HepG2 (cell line): ENCODE measurements at regions not wholly inside any gene's neighbourhood (a gene's known extent, or its start where the extent isn't known, plus 50 kb on each side); places are given as distances from the start of the nearest gene placed in this dataset.

ENCODE experiments used
- ATAC-seq: fragments of 200-7000 bp; cut with Tn5 transposase; 3 replicates; pipeline ENCODE4 v1.9.1; 2020; ENCODE audit warnings: mild to moderate bottlenecking, moderate library complexity
- BruUV-seq: library from RNA; stranded (reverse); fragments of 400-500 nt; replicated peaks from 2 replicates; lab custom pipeline; 2021; lab: Mats Ljungman, UMichigan
- CTCF ChIA-PET: fragments of 300-600 bp; formaldehyde crosslinking; extraction: SDS; loops from one replicate; lab custom pipeline; 2021; ENCODE audit warnings: low total read pairs, inconsistent platforms, low intra/inter-chr PET ratio; lab: Yijun Ruan, JAX
- POLR2A ChIA-PET: fragments of 350-600 bp; sonication (Branson Sonifier 250); formaldehyde crosslinking; loops from one replicate; lab custom pipeline; 2020; ENCODE audit warnings: antibody characterized with exemption, inconsistent platforms; lab: Yijun Ruan, JAX
- DNase-seq: peaks from one replicate; pipeline ENCODE4 v3.0.0-alpha.2; 2015; ENCODE audit warnings: low spot score
- FAIRE-seq: peaks from 3 replicates; lab custom pipeline; 2011; peaks lifted over from hg19 to GRCh38; lab: Jason Lieb, UNC
- H2AFZ ChIP-seq: one replicate; pipeline ENCODE4 v1.6.1; 2011; ENCODE audit warnings: low read length, inconsistent platforms
- H3K27ac ChIP-seq: fragments of 300-600 bp; 3 replicates; pipeline ENCODE4 v1.8.0; 2011; ENCODE audit warnings: mixed run types, mild to moderate bottlenecking, mixed read lengths, low read length, inconsistent platforms; ENCODE audit not compliant: insufficient read depth; ENCODE audit errors: extremely low read length
- H3K27me3 ChIP-seq, 2 experiments: fragments of 200-600 bp in 1 of 2; 2 replicates in 1 of 2; 3 replicates in 1 of 2; pipeline versions ENCODE4 v1.6.0 to v1.8.0; 2011; ENCODE audit warnings: low read length in 2 of 2, mild to moderate bottlenecking in 2 of 2, moderate library complexity in 2 of 2, inconsistent platforms in 1 of 2; ENCODE audit not compliant: insufficient read depth in 2 of 2, control insufficient read depth in 1 of 2
- H3K36me3 ChIP-seq, 2 experiments: fragments of 200-600 bp in 1 of 2; replicated peaks in 1 of 2; 2 replicates in 1 of 2; 3 replicates in 1 of 2; pipeline versions ENCODE4 v1.5.1 to v1.8.0; 2011; ENCODE audit warnings: low read length in 2 of 2, inconsistent platforms in 1 of 2; ENCODE audit not compliant: insufficient read depth in 2 of 2, control insufficient read depth in 1 of 2
- H3K4me1 ChIP-seq: 2 replicates; pipeline ENCODE4 v1.5.1; 2012; ENCODE audit warnings: low read length, inconsistent platforms; ENCODE audit not compliant: insufficient read depth
- H3K4me2 ChIP-seq: 2 replicates; pipeline ENCODE4 v1.6.0; 2011; ENCODE audit warnings: low read depth, low read length, inconsistent platforms
- H3K4me3 ChIP-seq, 3 experiments: fragments of 200-600 bp in 1 of 3; sonication (generic), shearing (Covaris generic) in 1 of 3; replicated peaks in 1 of 3; 2 replicates each; pipeline ENCODE4 v1.5.1; 2011 to 2016; ENCODE audit warnings: low read length in 3 of 3, inconsistent platforms in 2 of 3, low read depth in 2 of 3, mild to moderate bottlenecking in 2 of 3, control low read depth in 1 of 3, mixed read lengths in 1 of 3; ENCODE audit not compliant: insufficient read depth in 1 of 3
- H3K79me2 ChIP-seq: one replicate; pipeline ENCODE4 v1.6.1; 2011; ENCODE audit warnings: low read length, inconsistent platforms; ENCODE audit not compliant: insufficient read depth
- H3K9ac ChIP-seq: 2 replicates; pipeline ENCODE4 v1.6.0; 2011; ENCODE audit warnings: mild to moderate bottlenecking, low read depth, low read length, inconsistent platforms; ENCODE audit not compliant: insufficient read depth
- H3K9me3 ChIP-seq: 2 replicates; pipeline ENCODE4 v1.5.1; 2012; ENCODE audit warnings: mild to moderate bottlenecking, low read length
- H4K20me1 ChIP-seq: 2 replicates; pipeline ENCODE4 v1.6.0; 2011; ENCODE audit warnings: inconsistent platforms, mild to moderate bottlenecking, low read length, moderate library complexity; ENCODE audit not compliant: insufficient read depth
- CENPBD1 ChIP-seq: sonication (generic); formaldehyde crosslinking; IDR thresholded peaks from 2 replicates; pipeline ENCODE4 v1.8.0; 2022; ENCODE audit warnings: missing genetic modification reagents, low read depth, mild to moderate bottlenecking, borderline replicate concordance
- FOXJ3 ChIP-seq: sonication (generic); formaldehyde crosslinking; IDR thresholded peaks from 2 replicates; pipeline ENCODE4 v1.4.0; 2020; ENCODE audit warnings: missing genetic modification reagents, mild to moderate bottlenecking, borderline replicate concordance
- HOMEZ ChIP-seq: IDR thresholded peaks from 2 replicates; pipeline ENCODE4 v1.6.1; 2016; ENCODE audit warnings: low read depth
- NFAT5 ChIP-seq: sonication (generic); formaldehyde crosslinking; IDR thresholded peaks from 2 replicates; pipeline ENCODE4 v1.4.0; 2020; ENCODE audit warnings: missing genetic modification reagents
- NFYB ChIP-seq: sonication (generic); formaldehyde crosslinking; IDR thresholded peaks from 2 replicates; pipeline ENCODE4 v1.4.0; 2020; ENCODE audit warnings: missing genetic modification reagents
- ONECUT2 ChIP-seq: sonication (generic); formaldehyde crosslinking; IDR thresholded peaks from 2 replicates; pipeline ENCODE4 v1.4.0; 2020; ENCODE audit warnings: missing genetic modification reagents
- PAF1 ChIP-seq: IDR thresholded peaks from 2 replicates; pipeline ENCODE4 v1.6.1; 2016; ENCODE audit warnings: missing genetic modification reagents, missing compliant biosample characterization
- RBM22 ChIP-seq: fragments of 200-400 bp; formaldehyde crosslinking; optimal IDR thresholded peaks from 2 replicates; pipeline ENCODE3; 2017; ENCODE audit warnings: mild to moderate bottlenecking, low read length, moderate library complexity
- TAF15 ChIP-seq: fragments of 200-400 bp; formaldehyde crosslinking; IDR thresholded peaks from one replicate; pipeline ENCODE4 v1.6.1; 2018; ENCODE audit warnings: mild to moderate bottlenecking, low read depth, low read length; ENCODE audit not compliant: poor library complexity, severe bottlenecking
- YEATS2 ChIP-seq: sonication (generic); formaldehyde crosslinking; IDR thresholded peaks from 2 replicates; pipeline ENCODE4 v1.4.0; 2020; ENCODE audit warnings: missing genetic modification reagents, borderline replicate concordance
- ZHX1 ChIP-seq: sonication (generic); formaldehyde crosslinking; IDR thresholded peaks from 2 replicates; pipeline ENCODE4 v1.8.1; 2022; ENCODE audit warnings: low read depth, mild to moderate bottlenecking, missing genetic modification reagents
- ZNF24 ChIP-seq: fragments of 450-650 bp; IDR thresholded peaks from 2 replicates; pipeline ENCODE4 v1.6.1; 2017; ENCODE audit warnings: antibody characterized with exemption, mild to moderate bottlenecking
- WGBS: methylation state at CpG from one replicate; pipeline ENCODE4 v1.1.6; 2017; ENCODE audit warnings: low lambda C conversion rate; 5-methylcytosine and 5-hydroxymethylcytosine counted together
- in situ Hi-C: cut with HindIII; loops from 2 replicates; pipeline ENCODE4 v1.10.0; 2017; ENCODE audit warnings: low pct_unique_long_range_greater_than_20kb; ENCODE audit not compliant: extremely low pct_ligation_motif_present
- intact Hi-C: fragments of 100-400 bp; cut with micrococcal nuclease; formaldehyde crosslinking; loops from one replicate; pipeline ENCODE4 v1.10.0; 2022; ENCODE audit not compliant: unreplicated experiment

GRCh38 chr19:29292153-29292552, 79.2 kb upstream of the UQCRFS1 start:
- ChIA-PET POLR2A (no interaction called here), CTCF (no interaction called here)
- DNase-seq: no peak
- Histone ChIP-seq H3K79me2 (no peaks in the 10 kb centered on the region), H4K20me1 (no peaks in the 10 kb centered on the region), H3K4me2 (no peak overlapping the region), H3K36me3 (no peaks in the 10 kb centered on the region), H3K27me3 (no peaks in the 10 kb centered on the region; a peak in 2 of 5 replicates), H3K9me3 (no peaks in the 10 kb centered on the region), H2AFZ (no peak overlapping the region), H3K9ac (no peak overlapping the region), H3K4me3 (no peak overlapping the region), H3K27ac (no peak overlapping the region), H3K4me1 (no peaks in the 10 kb centered on the region)
- BruUV-seq: no TSS peak
- ATAC-seq: no peak
- in situ Hi-C loops (no loop called here), intact Hi-C loops (no loop called here)
- 33% methylated on average over 5 of the region's 5 CpGs for WGBS
- no peak for FAIRE-seq
- TF ChIP-seq ZNF24 (no peak), ONECUT2 (no peak), CENPBD1 (CRISPR knock-in tag) (no peak), ZHX1 (CRISPR knock-in tag) (no peak), RBM22 (no peak), NFAT5 (CRISPR knock-in tag) (no peak), TAF15 (no peak), NFYB (CRISPR knock-in tag) (no peak), PAF1 (CRISPR knock-in tag) (no peak), YEATS2 (no peak), FOXJ3 (CRISPR knock-in tag) (no peak), HOMEZ (CRISPR knock-in tag) (no peak)
